ENCODE measurements at regions not wholly inside any gene's neighbourhood (a gene's known extent, or its start where the extent isn't known, plus 50 kb on each side); places are given as distances from the start of the nearest gene placed in this dataset.

- peaks cover 44% of the 10 kb centered on the region for H3K9me3 Mint-ChIP-seq (ENCODE audit: unreplicated experiment)
- no peak for TF ChIP-seq CTCF (IDR thresholded peaks at IDR 0.05)
These were observed 1370.7 kb upstream of the TMEM132C start for GRCh38 chr12:126895951-126896913.

GRCh38 chr12:126897102-126897501 is 1369.9 kb upstream of the TMEM132C start:
- no peak for DNase-seq (ENCODE audit: extremely low spot score, unreplicated experiment)
- no peaks in the 10 kb centered on the region for H3K36me3 Mint-ChIP-seq (ENCODE audit: unreplicated experiment)
- H3K9me3 Mint-ChIP-seq (ENCODE audit: unreplicated experiment) = peaks cover 41% of the 10 kb centered on the region
- no peak overlapping the region for H3K4me3 Mint-ChIP-seq (ENCODE audit: unreplicated experiment)
- TF ChIP-seq CTCF (IDR thresholded peaks at IDR 0.05) = no peak
- H3K4me1 Mint-ChIP-seq (ENCODE audit: unreplicated experiment) = no peaks in the 10 kb centered on the region
- no peak overlapping the region for H3K27ac Mint-ChIP-seq (ENCODE audit: unreplicated experiment)
- H3K27me3 Mint-ChIP-seq (ENCODE audit: unreplicated experiment) = no peaks in the 10 kb centered on the region

More at GRCh38 chr12:126895951-126896913, 1370.7 kb upstream of the TMEM132C start:
- no peak for DNase-seq (ENCODE audit: extremely low spot score, unreplicated experiment)
- Mint-ChIP-seq H3K27me3 (ENCODE audit: unreplicated experiment) (no peaks in the 10 kb centered on the region), H3K27ac (ENCODE audit: unreplicated experiment) (no peak overlapping the region), H3K4me1 (ENCODE audit: unreplicated experiment) (no peaks in the 10 kb centered on the region), H3K4me3 (ENCODE audit: unreplicated experiment) (no peak overlapping the region), H3K36me3 (ENCODE audit: unreplicated experiment) (no peaks in the 10 kb centered on the region)

- Mint-ChIP-seq H3K4me1 (ENCODE audit: unreplicated experiment) (no peaks in the 10 kb centered on the region), H3K27me3 (ENCODE audit: unreplicated experiment) (no peaks in the 10 kb centered on the region), H3K27ac (ENCODE audit: unreplicated experiment) (no peak overlapping the region), H3K36me3 (ENCODE audit: unreplicated experiment) (no peaks in the 10 kb centered on the region), H3K9me3 (ENCODE audit: unreplicated experiment) (peaks cover 38% of the 10 kb centered on the region), H3K4me3 (ENCODE audit: unreplicated experiment) (no peak overlapping the region)
- TF ChIP-seq CTCF (IDR thresholded peaks at IDR 0.05) = no peak
- DNase-seq (ENCODE audit: extremely low spot score, unreplicated experiment) = no peak
These were observed 1369.2 kb upstream of the TMEM132C start for GRCh38 chr12:126897778-126898177.

GRCh38 chr12:126898562-126898961 is 1368.4 kb upstream of the TMEM132C start:
- DNase-seq (ENCODE audit: extremely low spot score, unreplicated experiment) = no peak
- no peak for TF ChIP-seq CTCF (IDR thresholded peaks at IDR 0.05)
- H3K36me3 Mint-ChIP-seq (ENCODE audit: unreplicated experiment) = no peaks in the 10 kb centered on the region
- peaks cover 42% of the 10 kb centered on the region for H3K9me3 Mint-ChIP-seq (ENCODE audit: unreplicated experiment)
- no peak overlapping the region for H3K27ac Mint-ChIP-seq (ENCODE audit: unreplicated experiment)
- no peaks in the 10 kb centered on the region for H3K4me1 Mint-ChIP-seq (ENCODE audit: unreplicated experiment)
- H3K27me3 Mint-ChIP-seq (ENCODE audit: unreplicated experiment) = no peaks in the 10 kb centered on the region
- no peak overlapping the region for H3K4me3 Mint-ChIP-seq (ENCODE audit: unreplicated experiment)

Data from osteocyte (in vitro differentiated cells).